ENCODE measurements at regions not wholly inside any gene's neighbourhood (a gene's known extent, or its start where the extent isn't known, plus 50 kb on each side); places are given as distances from the start of the nearest gene placed in this dataset.

DNA sequence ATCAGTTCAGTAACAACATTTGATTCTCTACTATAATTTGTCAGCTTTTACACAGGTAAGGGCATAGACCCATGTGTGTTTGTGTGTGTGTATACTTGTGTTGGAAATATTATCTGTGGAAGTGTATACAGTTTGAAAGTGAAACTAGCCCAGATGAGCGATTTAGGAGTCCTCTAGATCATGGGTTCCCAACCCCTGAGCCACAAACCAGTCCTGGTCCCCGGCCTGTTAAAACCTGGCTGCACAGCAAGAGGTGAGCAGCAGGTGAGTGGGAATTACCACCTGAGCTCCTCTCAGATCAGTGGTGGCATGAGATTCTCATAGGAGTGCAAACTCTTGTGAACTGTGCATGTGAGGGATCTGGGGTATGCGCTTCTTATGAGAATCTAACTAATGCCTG is 1221.5 kb upstream of the SORCS1 start:
- TF ChIP-seq, protein P1, sequence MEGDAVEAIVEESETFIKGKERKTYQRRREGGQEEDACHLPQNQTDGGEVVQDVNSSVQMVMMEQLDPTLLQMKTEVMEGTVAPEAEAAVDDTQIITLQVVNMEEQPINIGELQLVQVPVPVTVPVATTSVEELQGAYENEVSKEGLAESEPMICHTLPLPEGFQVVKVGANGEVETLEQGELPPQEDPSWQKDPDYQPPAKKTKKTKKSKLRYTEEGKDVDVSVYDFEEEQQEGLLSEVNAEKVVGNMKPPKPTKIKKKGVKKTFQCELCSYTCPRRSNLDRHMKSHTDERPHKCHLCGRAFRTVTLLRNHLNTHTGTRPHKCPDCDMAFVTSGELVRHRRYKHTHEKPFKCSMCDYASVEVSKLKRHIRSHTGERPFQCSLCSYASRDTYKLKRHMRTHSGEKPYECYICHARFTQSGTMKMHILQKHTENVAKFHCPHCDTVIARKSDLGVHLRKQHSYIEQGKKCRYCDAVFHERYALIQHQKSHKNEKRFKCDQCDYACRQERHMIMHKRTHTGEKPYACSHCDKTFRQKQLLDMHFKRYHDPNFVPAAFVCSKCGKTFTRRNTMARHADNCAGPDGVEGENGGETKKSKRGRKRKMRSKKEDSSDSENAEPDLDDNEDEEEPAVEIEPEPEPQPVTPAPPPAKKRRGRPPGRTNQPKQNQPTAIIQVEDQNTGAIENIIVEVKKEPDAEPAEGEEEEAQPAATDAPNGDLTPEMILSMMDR (conservative IDR thresholded peaks at IDR 0.05), result no peak
- TF ChIP-seq EZH2 (IDR thresholded peaks at IDR 0.05; ENCODE audit: low read depth), result no peak

Data from PC-9 (cell line).